ENCODE measurements at regions not wholly inside any gene's neighbourhood (a gene's known extent, or its start where the extent isn't known, plus 50 kb on each side); places are given as distances from the start of the nearest gene placed in this dataset.

DNA sequence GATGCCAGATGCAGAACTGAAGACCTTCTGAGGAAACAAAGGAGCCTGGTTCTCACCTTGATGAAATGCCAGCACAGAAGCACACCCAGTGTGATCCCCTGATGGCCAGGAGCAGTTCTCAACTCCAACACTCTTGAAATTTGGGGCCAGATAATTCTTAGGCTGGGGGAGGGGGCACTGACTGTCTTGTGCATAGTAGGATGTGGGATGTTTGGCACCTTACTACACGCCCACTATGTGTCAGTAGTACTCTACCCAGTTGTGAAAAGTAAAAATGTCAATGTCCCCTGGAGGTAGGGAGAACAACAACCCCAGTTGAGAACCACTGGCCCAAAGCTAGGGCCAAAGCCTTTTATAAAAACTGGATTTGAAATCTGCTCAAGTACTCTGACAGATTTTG lies 398.3 kb upstream of the ARID1B start:
- Histone ChIP-seq H3K4me3 (no peak overlapping the region), H3K9me3 (ENCODE audit: low read depth) (no peaks in the 10 kb centered on the region), H3K27ac (no peak overlapping the region), H3K4me1 (ENCODE audit: insufficient read depth) (no peaks in the 10 kb centered on the region), H4K20me1 (ENCODE audit: insufficient read depth) (no peaks in the 10 kb centered on the region), H3K27me3 (replicated peaks; ENCODE audit: insufficient read depth) (no peaks in the 10 kb centered on the region), H3K4me2 (ENCODE audit: unreplicated experiment) (no peak overlapping the region), H3K9me2 (ENCODE audit: insufficient read depth) (no peaks in the 10 kb centered on the region), H3K79me2 (ENCODE audit: insufficient read depth) (no peaks in the 10 kb centered on the region), H3F3A (ENCODE audit: insufficient read depth) (no peaks in the 10 kb centered on the region), H3K9ac (no peak overlapping the region), H3K36me3 (ENCODE audit: low read depth) (no peaks in the 10 kb centered on the region), H2AFZ (no peak overlapping the region)
- WGBS, 2 experiments (ENCODE audit: low coverage in 1 of 2, low lambda C conversion rate in 2 of 2, missing lambda C conversion rate in 2 of 2) = 32 to 33% methylated on average over 1 of the region's 1 CpG
- in situ Hi-C loops (cut with MboI) = no loop called here
- no peak for DNase-seq
- no peak for TF ChIP-seq EZH2 (IDR thresholded peaks at IDR 0.05; ENCODE audit: insufficient read depth, poor library complexity, severe bottlenecking)

DNA sequence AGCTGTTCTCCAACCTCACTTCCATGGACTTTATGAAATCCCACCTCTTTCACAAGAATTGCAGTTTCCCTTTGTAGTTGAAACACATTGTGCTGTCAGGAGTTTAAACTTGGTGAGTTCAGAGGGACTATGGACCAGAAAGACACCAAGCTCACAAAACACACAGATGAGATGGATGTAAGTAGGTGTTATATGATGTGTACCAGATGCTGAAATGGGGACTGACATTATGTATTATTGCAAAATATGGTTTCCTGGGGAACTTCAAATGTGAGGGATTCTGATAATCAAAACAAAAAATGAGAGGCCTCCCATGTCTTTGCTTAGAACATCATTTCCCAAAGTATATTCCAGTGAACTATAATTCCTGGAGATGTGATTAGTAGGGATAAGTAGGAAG lies 401.1 kb upstream of the ARID1B start:
- Histone ChIP-seq H3F3A (ENCODE audit: insufficient read depth) (no peaks in the 10 kb centered on the region), H3K9me3 (ENCODE audit: low read depth) (no peaks in the 10 kb centered on the region), H3K79me2 (ENCODE audit: insufficient read depth) (no peaks in the 10 kb centered on the region), H3K4me2 (ENCODE audit: unreplicated experiment) (no peak overlapping the region), H3K4me3 (no peak overlapping the region), H3K27me3 (replicated peaks; ENCODE audit: insufficient read depth) (no peaks in the 10 kb centered on the region), H3K27ac (no peak overlapping the region), H3K9me2 (ENCODE audit: insufficient read depth) (no peaks in the 10 kb centered on the region), H4K20me1 (ENCODE audit: insufficient read depth) (no peaks in the 10 kb centered on the region), H3K4me1 (ENCODE audit: insufficient read depth) (no peaks in the 10 kb centered on the region), H3K9ac (no peak overlapping the region), H2AFZ (no peak overlapping the region), H3K36me3 (ENCODE audit: low read depth) (no peaks in the 10 kb centered on the region)
- TF ChIP-seq EZH2 (IDR thresholded peaks at IDR 0.05; ENCODE audit: insufficient read depth, poor library complexity, severe bottlenecking) = no peak
- no peak for TF ChIP-seq EZH2phosphoT487 (IDR thresholded peaks at IDR 0.05; ENCODE audit: insufficient read depth, low read depth)
- in situ Hi-C loops (cut with MboI) = no loop called here
- no peak for DNase-seq

DNA sequence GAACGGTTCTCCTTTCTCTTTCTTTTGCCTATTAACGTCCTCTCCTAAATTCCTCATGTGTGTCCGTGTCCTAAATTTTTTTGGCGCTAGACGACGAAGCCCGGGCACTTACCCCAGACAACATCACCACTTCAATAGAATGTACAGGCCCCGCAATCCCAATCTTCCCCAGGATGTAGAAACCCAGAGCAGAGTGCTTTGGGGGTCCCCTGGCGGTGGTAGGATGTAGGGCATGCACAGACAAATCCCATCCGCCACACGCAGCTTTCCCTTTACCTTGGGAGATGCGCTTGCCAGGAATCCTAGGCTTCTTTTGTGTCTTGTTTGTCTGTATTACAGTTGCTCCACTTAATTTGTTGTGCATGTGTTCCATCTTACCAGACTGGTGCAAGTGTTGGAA lies 417.3 kb upstream of the ARID1B start:
- H3K79me2 ChIP-seq (ENCODE audit: insufficient read depth) = no peaks in the 10 kb centered on the region
- 68% methylated on average over 12 of the region's 12 CpGs for WGBS, 2 experiments (ENCODE audit: low coverage in 1 of 2, low lambda C conversion rate in 2 of 2, missing lambda C conversion rate in 2 of 2)

DNA sequence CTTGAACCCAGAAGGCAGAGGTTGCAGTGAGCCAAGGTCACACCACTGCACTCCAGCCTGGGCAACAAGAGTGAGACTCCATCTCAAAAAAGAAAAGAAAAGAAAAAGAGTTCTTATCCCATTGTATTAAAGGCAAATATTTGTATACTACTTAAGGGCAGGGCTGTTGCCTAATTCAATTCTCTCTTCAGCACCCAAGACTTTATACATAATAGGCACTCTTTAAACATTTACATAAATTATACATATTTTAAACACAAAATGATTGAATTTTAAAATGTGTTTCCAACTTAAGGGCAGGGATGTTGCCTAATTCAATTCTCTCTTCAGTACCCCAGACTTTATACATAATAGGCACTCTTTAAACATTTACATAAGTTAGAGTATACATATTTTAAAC lies 424.3 kb upstream of the ARID1B start:
- Histone ChIP-seq H3K9me3 (ENCODE audit: low read depth) (no peaks in the 10 kb centered on the region), H3K9me2 (ENCODE audit: insufficient read depth) (no peaks in the 10 kb centered on the region), H3F3A (ENCODE audit: insufficient read depth) (no peaks in the 10 kb centered on the region), H3K4me3 (no peak overlapping the region), H3K27me3 (replicated peaks; ENCODE audit: insufficient read depth) (no peaks in the 10 kb centered on the region), H4K20me1 (ENCODE audit: insufficient read depth) (no peaks in the 10 kb centered on the region), H3K79me2 (ENCODE audit: insufficient read depth) (no peaks in the 10 kb centered on the region), H2AFZ (no peak overlapping the region), H3K9ac (no peak overlapping the region), H3K4me1 (ENCODE audit: insufficient read depth) (no peaks in the 10 kb centered on the region), H3K27ac (no peak overlapping the region), H3K4me2 (ENCODE audit: unreplicated experiment) (no peak overlapping the region), H3K36me3 (ENCODE audit: low read depth) (no peaks in the 10 kb centered on the region)
- no peak for DNase-seq
- in situ Hi-C loops (cut with MboI) = no loop called here
- TF ChIP-seq EZH2 (IDR thresholded peaks at IDR 0.05; ENCODE audit: insufficient read depth, poor library complexity, severe bottlenecking) = no peak

More for the DNA sequence above, 417.3 kb upstream of the ARID1B start:
- Histone ChIP-seq H2AFZ (no peak overlapping the region), H3K9ac (no peak overlapping the region), H4K20me1 (ENCODE audit: insufficient read depth) (no peaks in the 10 kb centered on the region), H3K27me3 (replicated peaks; ENCODE audit: insufficient read depth) (no peaks in the 10 kb centered on the region), H3K9me2 (ENCODE audit: insufficient read depth) (no peaks in the 10 kb centered on the region), H3K36me3 (ENCODE audit: low read depth) (no peaks in the 10 kb centered on the region), H3K9me3 (ENCODE audit: low read depth) (no peaks in the 10 kb centered on the region), H3K4me1 (ENCODE audit: insufficient read depth) (no peaks in the 10 kb centered on the region), H3K4me2 (ENCODE audit: unreplicated experiment) (no peak overlapping the region), H3F3A (ENCODE audit: insufficient read depth) (no peaks in the 10 kb centered on the region), H3K27ac (no peak overlapping the region), H3K4me3 (no peak overlapping the region)
- DNase-seq = no peak
- in situ Hi-C loops (cut with MboI) = no loop called here
- no peak for TF ChIP-seq EZH2phosphoT487 (IDR thresholded peaks at IDR 0.05; ENCODE audit: insufficient read depth, low read depth)
- no peak for TF ChIP-seq EZH2 (IDR thresholded peaks at IDR 0.05; ENCODE audit: insufficient read depth, poor library complexity, severe bottlenecking)

DNA sequence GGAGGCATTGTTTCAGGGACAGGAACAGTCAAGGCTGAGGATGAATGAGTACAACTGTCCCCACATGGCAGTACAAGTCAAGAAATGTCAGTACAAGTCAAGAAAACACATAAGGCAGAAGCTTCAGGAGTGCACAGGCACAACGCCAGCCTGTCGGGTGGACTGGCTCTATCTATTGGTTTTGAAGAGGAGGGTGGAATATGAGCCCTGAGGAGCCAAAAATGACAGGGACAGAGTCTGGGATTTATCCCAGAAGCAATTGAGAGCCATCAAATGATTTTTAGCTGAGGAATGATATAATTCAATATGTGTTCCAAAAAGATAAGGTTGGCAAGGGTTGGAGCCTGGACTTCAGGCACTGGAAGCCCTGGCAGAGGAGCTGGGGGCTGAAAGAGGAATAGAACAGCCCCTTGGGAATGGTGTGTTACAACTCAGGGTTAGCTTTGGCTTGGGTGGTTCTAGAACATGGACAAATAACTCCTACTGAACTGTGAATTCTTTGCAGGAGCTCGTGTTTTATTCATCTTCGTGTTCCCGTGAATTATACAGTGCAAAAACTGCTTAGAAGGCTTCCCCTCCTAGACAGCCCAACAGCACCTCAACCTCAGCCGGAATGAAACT lies 425.7 kb upstream of the ARID1B start:
- in situ Hi-C loops (cut with MboI) = no loop called here
- H3K4me1 ChIP-seq (ENCODE audit: insufficient read depth) = no peaks in the 10 kb centered on the region
- H3K27ac ChIP-seq = no peak overlapping the region
- H3K9ac ChIP-seq = no peak overlapping the region
- H3F3A ChIP-seq (ENCODE audit: insufficient read depth) = no peaks in the 10 kb centered on the region
- no peaks in the 10 kb centered on the region for H3K36me3 ChIP-seq (ENCODE audit: low read depth)
- 32 to 36% methylated on average over 6 of the region's 6 CpGs for WGBS, 2 experiments (ENCODE audit: low coverage in 1 of 2, low lambda C conversion rate in 2 of 2, missing lambda C conversion rate in 2 of 2)
- H2AFZ ChIP-seq = no peak overlapping the region
- no peaks in the 10 kb centered on the region for H4K20me1 ChIP-seq (ENCODE audit: insufficient read depth)
- H3K79me2 ChIP-seq (ENCODE audit: insufficient read depth) = no peaks in the 10 kb centered on the region
- H3K27me3 ChIP-seq (replicated peaks; ENCODE audit: insufficient read depth) = no peaks in the 10 kb centered on the region
- no peaks in the 10 kb centered on the region for H3K9me2 ChIP-seq (ENCODE audit: insufficient read depth)
- no peaks in the 10 kb centered on the region for H3K9me3 ChIP-seq (ENCODE audit: low read depth)
- no peak overlapping the region for H3K4me3 ChIP-seq
- no peak overlapping the region for H3K4me2 ChIP-seq (ENCODE audit: unreplicated experiment)
- TF ChIP-seq EZH2 (IDR thresholded peaks at IDR 0.05; ENCODE audit: insufficient read depth, poor library complexity, severe bottlenecking) = no peak
- TF ChIP-seq EZH2phosphoT487 (IDR thresholded peaks at IDR 0.05; ENCODE audit: insufficient read depth, low read depth) = no peak
- DNase-seq = no peak

Measured in GM23248 (cell line).